ENCODE measurements at regions not wholly inside any gene's neighbourhood (a gene's known extent, or its start where the extent isn't known, plus 50 kb on each side); places are given as distances from the start of the nearest gene placed in this dataset.

- Histone ChIP-seq H2AFZ (ENCODE audit: low read length) (no peak overlapping the region), H3K27me3 (ENCODE audit: insufficient read depth, low read length) (no peaks in the 10 kb centered on the region), H3K4me2 (ENCODE audit: insufficient read depth, insufficient read length, low read length) (no peak overlapping the region), H2BK120ac (ENCODE audit: low read depth, low read length, poor library complexity, severe bottlenecking) (no peak overlapping the region), H3K18ac (ENCODE audit: insufficient read length, low read depth, low read length) (no peak overlapping the region), H4K8ac (replicated peaks; ENCODE audit: insufficient read length, low read depth, low read length) (no peak overlapping the region), H3K4me1 (ENCODE audit: insufficient read depth, low read length) (no peaks in the 10 kb centered on the region), H3K56ac (ENCODE audit: insufficient read length, low read depth, low read length) (no peak overlapping the region), H4K91ac (ENCODE audit: insufficient read length, low read depth, low read length) (no peak overlapping the region), H3T11ph (ENCODE audit: low read length) (no peak overlapping the region), H2BK20ac (ENCODE audit: low read depth, low read length, poor library complexity, severe bottlenecking) (no peak overlapping the region), H3K27ac (ENCODE audit: insufficient read length, low read depth, low read length) (no peak overlapping the region), H3K79me2 (ENCODE audit: insufficient read depth, low read length) (no peaks in the 10 kb centered on the region), H4K5ac (ENCODE audit: insufficient read length, low read depth, low read length) (no peak overlapping the region), H4K20me1 (ENCODE audit: control insufficient read depth, insufficient read depth, insufficient read length) (no peaks in the 10 kb centered on the region), H3K9ac (ENCODE audit: extremely low read depth, insufficient read length, low read length) (no peak overlapping the region), H3K9me3 (ENCODE audit: control insufficient read depth, low read depth, low read length) (no peaks in the 10 kb centered on the region), H3K23ac (ENCODE audit: insufficient read length, low read depth, low read length) (no peak overlapping the region), H3K14ac (ENCODE audit: insufficient read depth, low read length) (no peak overlapping the region), H2BK12ac (ENCODE audit: insufficient read length, low read depth, low read length) (no peak overlapping the region), H2BK5ac (ENCODE audit: insufficient read length, low read length) (no peak overlapping the region), H3K79me1 (ENCODE audit: insufficient read depth, low read depth, low read length, poor library complexity, severe bottlenecking) (no peaks in the 10 kb centered on the region), H3K23me2 (ENCODE audit: insufficient read length, low read depth, low read length, poor library complexity, severe bottlenecking) (no peaks in the 10 kb centered on the region), H3K4ac (ENCODE audit: low read depth, low read length) (no peak overlapping the region), H2AK5ac (ENCODE audit: insufficient read length, low read length) (no peak overlapping the region), H2BK15ac (ENCODE audit: low read depth, low read length) (no peak overlapping the region)
- no peak overlapping the region for H3K27ac Mint-ChIP-seq
- no peak for DNase-seq
- peaks cover 26 to 33% of the 10 kb centered on the region in 2 experiments for H3K9me3 Mint-ChIP-seq
- peaks cover 3 to 11% of the 10 kb centered on the region in 2 experiments; a peak in 3 of 4 replicates for H3K4me1 Mint-ChIP-seq
- H3K36me3 Mint-ChIP-seq (ENCODE audit: insufficient read depth in 1 of 3, low read depth in 3 of 3): peaks cover 20 to 28% (median 25%) of the 10 kb centered on the region in 3 experiments
- no CpG with 5 or more reads among the region's 4 CpGs for WGBS (ENCODE audit: extremely low coverage, insufficient read length, low lambda C conversion rate)
- H3K4me3 Mint-ChIP-seq: no peak overlapping the region
- H3K27me3 Mint-ChIP-seq (ENCODE audit: low read depth): peaks cover 2% of the 10 kb centered on the region; the same call in 1 of the 2 replicates
- no peak for TF ChIP-seq CTCF (conservative IDR thresholded peaks at IDR 0.05)
Observed at GRCh38 chr1:38344716-38345115, 298.1 kb upstream of the POU3F1 start.

Measured in H9 (cell line).